Endothelial cell of umbilical vein (primary cell): ENCODE measurements at regions not wholly inside any gene's neighbourhood (a gene's known extent, or its start where the extent isn't known, plus 50 kb on each side); places are given as distances from the start of the nearest gene placed in this dataset.
"Not testable (repeated sequence)": the region's sequence is repeated elsewhere in the genome, so short reads cannot be mapped to it uniquely, and the experiment has no call there.

Experiments used
- BruUV-seq: library from RNA; stranded (reverse); fragments of 400-500 nt; replicated peaks from 2 replicates; lab custom pipeline; 2021; lab: Mats Ljungman, UMichigan
- CTCF ChIA-PET: fragments of 300-600, 350-600 bp; sonication (Branson Sonifier 250); formaldehyde crosslinking; loops from one replicate; lab custom pipeline; 2021; ENCODE audit warnings: antibody characterized with exemption, inconsistent platforms; lab: Charles Lee
- POLR2A ChIA-PET: fragments of 300-600, 350-600 bp; sonication (Branson Sonifier 250); formaldehyde crosslinking; loops from one replicate; lab custom pipeline; 2021; ENCODE audit warnings: antibody characterized with exemption, inconsistent platforms; lab: Charles Lee
- DNase-seq: peaks from one replicate; pipeline ENCODE4 v3.0.0-alpha.2; 2011; ENCODE audit warnings: low read depth, low spot score
- FAIRE-seq: peaks from 2 replicates; lab custom pipeline; 2011; peaks lifted over from hg19 to GRCh38; lab: Jason Lieb, UNC
- H2AFZ ChIP-seq: 2 replicates; pipeline ENCODE4 v1.6.0; 2012; ENCODE audit warnings: low read depth, low read length, control low read depth, inconsistent platforms
- H3K27ac ChIP-seq: 2 replicates; pipeline ENCODE4 v1.5.1; 2011; ENCODE audit warnings: low read depth, mild to moderate bottlenecking, control low read depth, low read length, moderate library complexity; ENCODE audit not compliant: insufficient read depth
- H3K27me3 ChIP-seq, 2 experiments: 2 replicates each; pipeline versions ENCODE4 v1.6.0 to v1.6.1; 2011; ENCODE audit warnings: low read length in 2 of 2, mixed read lengths in 1 of 2; ENCODE audit not compliant: control insufficient read depth in 2 of 2, insufficient read depth in 2 of 2
- H3K36me3 ChIP-seq, 2 experiments: 2 replicates in 1 of 2; 3 replicates in 1 of 2; pipeline ENCODE4 v1.5.1; 2011; ENCODE audit warnings: low read length in 2 of 2, mild to moderate bottlenecking in 1 of 2, moderate library complexity in 1 of 2; ENCODE audit not compliant: control insufficient read depth in 2 of 2, insufficient read depth in 2 of 2; ENCODE audit errors: extremely low read depth in 1 of 2
- H3K4me1 ChIP-seq: 3 replicates; pipeline ENCODE4 v1.5.1; 2011; ENCODE audit warnings: mild to moderate bottlenecking, low read length; ENCODE audit not compliant: control insufficient read depth, insufficient read depth; ENCODE audit errors: extremely low read depth
- H3K4me2 ChIP-seq: 2 replicates; pipeline ENCODE4 v1.6.1; 2011; ENCODE audit warnings: low read length, control low read depth, mixed read lengths; ENCODE audit not compliant: insufficient read depth
- H3K4me3 ChIP-seq, 3 experiments: fragments of 200-600 bp in 1 of 3; sonication (generic), shearing (Covaris generic) in 1 of 3; replicated peaks in 1 of 3; 2 replicates each; pipeline ENCODE4 v1.5.1; 2011 to 2016; ENCODE audit warnings: control low read depth in 3 of 3, low read length in 3 of 3, mild to moderate bottlenecking in 2 of 3, inconsistent platforms in 1 of 3, low read depth in 1 of 3, moderate library complexity in 1 of 3; ENCODE audit not compliant: insufficient read depth in 1 of 3
- H3K79me2 ChIP-seq: 2 replicates; pipeline ENCODE4 v1.6.0; 2012; ENCODE audit warnings: low read length, inconsistent platforms; ENCODE audit not compliant: control insufficient read depth, insufficient read depth
- H3K9ac ChIP-seq: replicated peaks from 2 replicates; pipeline ENCODE3; 2011; ENCODE audit warnings: low read length, control low read depth; ENCODE audit not compliant: insufficient read depth; ENCODE audit errors: extremely low read depth
- H3K9me1 ChIP-seq: replicated peaks from 3 replicates; pipeline ENCODE4 v1.6.0; 2011; ENCODE audit warnings: mild to moderate bottlenecking, low read length; ENCODE audit not compliant: control insufficient read depth, insufficient read depth; ENCODE audit errors: extremely low read depth
- H3K9me3 ChIP-seq: replicated peaks from 2 replicates; pipeline ENCODE4 v1.5.1; 2012; ENCODE audit warnings: low read length, inconsistent platforms; ENCODE audit not compliant: control insufficient read depth, insufficient read depth
- H4K20me1 ChIP-seq: replicated peaks from 2 replicates; pipeline ENCODE3; 2011; ENCODE audit warnings: mild to moderate bottlenecking, low read length; ENCODE audit not compliant: control insufficient read depth, insufficient read depth; ENCODE audit errors: extremely low read depth
- CTCF ChIP-seq, 2 donors: IDR thresholded peaks; 1 replicate in 1 of 2; 2 replicates in 1 of 2; pipeline ENCODE4 v1.5.1; 2011; ENCODE audit warnings: low read length in 2 of 2, mild to moderate bottlenecking in 2 of 2, moderate library complexity in 2 of 2, control low read depth in 1 of 2, inconsistent platforms in 1 of 2, low read depth in 1 of 2; ENCODE audit not compliant: insufficient read depth in 1 of 2; ENCODE audit errors: extremely low read depth in 1 of 2
- EZH2 ChIP-seq: IDR thresholded peaks from 2 replicates; pipeline ENCODE4 v1.6.1; 2012; ENCODE audit warnings: borderline replicate concordance, low read depth, mild to moderate bottlenecking, moderate library complexity, low read length, inconsistent platforms; ENCODE audit not compliant: severe bottlenecking
- FOS ChIP-seq: IDR thresholded peaks from 2 replicates; pipeline ENCODE4 v1.6.1; 2011; ENCODE audit warnings: mild to moderate bottlenecking, low read length, moderate library complexity, borderline replicate concordance; ENCODE audit not compliant: insufficient read depth
- GATA2 ChIP-seq: IDR thresholded peaks from 2 replicates; pipeline ENCODE4 v1.7.0; 2011; ENCODE audit warnings: low read depth, mild to moderate bottlenecking, moderate library complexity, mixed read lengths, low read length; ENCODE audit not compliant: insufficient read length, insufficient read depth
- JUN ChIP-seq: IDR thresholded peaks from 2 replicates; pipeline ENCODE4 v1.6.1; 2011; ENCODE audit warnings: borderline replicate concordance, low read depth; ENCODE audit not compliant: insufficient read length, insufficient read depth
- MAX ChIP-seq: IDR thresholded peaks from 2 replicates; pipeline ENCODE4 v1.6.1; 2011; ENCODE audit not compliant: insufficient read depth, insufficient read length
- MYC ChIP-seq: IDR thresholded peaks from one replicate; pipeline ENCODE4 v1.6.1; 2011; ENCODE audit warnings: mild to moderate bottlenecking, low read depth, low read length
- POLR2A ChIP-seq: IDR thresholded peaks from 2 replicates; pipeline ENCODE4 v1.6.1; 2012; ENCODE audit warnings: low read depth, mild to moderate bottlenecking, control low read depth, low read length
- POLR2AphosphoS5 ChIP-seq: IDR thresholded peaks from 2 replicates; pipeline ENCODE4 v1.6.1; 2012; ENCODE audit warnings: low read depth, mild to moderate bottlenecking, control low read depth, low read length, moderate library complexity; ENCODE audit not compliant: insufficient read depth
- dilution Hi-C: fragments of 300-500 bp; cut with MboI; formaldehyde crosslinking; loops from one replicate; pipeline ENCODE4 v1.15.0; 2019; ENCODE audit warnings: low sequenced_read_pairs; ENCODE audit not compliant: extremely low pct_ligation_motif_present
- intact Hi-C: fragments of 100-400 bp; cut with micrococcal nuclease; formaldehyde crosslinking; loops from one replicate; pipeline ENCODE4 v1.10.0; 2022

GRCh38 chr2:61597300-61598289, 59.4 kb upstream of the XPO1 start:
- Histone ChIP-seq H3K9me1 (no peaks in the 10 kb centered on the region), H3K9ac (no peak overlapping the region), H3K79me2 (no peaks in the 10 kb centered on the region), H3K9me3 (no peaks in the 10 kb centered on the region), H3K4me1 (no peaks in the 10 kb centered on the region), H3K36me3 (no peaks in the 10 kb centered on the region), H3K27ac (no peak overlapping the region), H2AFZ (no peak overlapping the region), H3K4me2 (no peak overlapping the region), H3K27me3 (no peaks in the 10 kb centered on the region), H3K4me3 (no peak overlapping the region), H4K20me1 (no peaks in the 10 kb centered on the region)
- TF ChIP-seq MYC (no peak), FOS (no peak), JUN (no peak), MAX (no peak), POLR2A (no peak), POLR2AphosphoS5 (no peak), GATA2 (no peak), CTCF (IDR thresholded peaks at IDR 0.05; ENCODE audit: extremely low read depth in 1 of 2, insufficient read depth in 1 of 2, low read depth in 1 of 2, low read length in 2 of 2) (no peak), EZH2 (no peak)
- BruUV-seq, result no TSS peak
- FAIRE-seq (no peak), DNase-seq (no peak)
- dilution Hi-C loops, result no loop called here
- POLR2A ChIA-PET, result no interaction called here
- CTCF ChIA-PET, result no interaction called here
- intact Hi-C loops, result no loop called here

GRCh38 chr2:61594201-61594600, 56.0 kb upstream of the XPO1 start:
- intact Hi-C loops, H3K4me2 ChIP-seq, H3K9ac ChIP-seq, dilution Hi-C loops, H3K79me2 ChIP-seq, H3K27me3 ChIP-seq, H3K9me1 ChIP-seq, H3K27ac ChIP-seq, DNase-seq, H3K36me3 ChIP-seq, H3K4me1 ChIP-seq, H2AFZ ChIP-seq, CTCF ChIA-PET, FAIRE-seq, H3K4me3 ChIP-seq, POLR2A ChIA-PET, H4K20me1 ChIP-seq, BruUV-seq, H3K9me3 ChIP-seq: not testable (repeated sequence)
